ENCODE measurements at regions not wholly inside any gene's neighbourhood (a gene's known extent, or its start where the extent isn't known, plus 50 kb on each side); places are given as distances from the start of the nearest gene placed in this dataset.

GRCh38 chrX:125006704-125007103 is 313.0 kb upstream of the TEX13C start:
- Histone ChIP-seq H3K9ac (ENCODE audit: insufficient read depth, low read length, poor library complexity, severe bottlenecking) (no peak overlapping the region), H3K27me3 (ENCODE audit: control insufficient read depth in 2 of 2, insufficient read depth in 2 of 2, low read length in 2 of 2) (no peaks in the 10 kb centered on the region), H3K79me2 (ENCODE audit: insufficient read depth, low read length) (no peaks in the 10 kb centered on the region), H3K4me2 (replicated peaks; ENCODE audit: extremely low read depth, low read length, poor library complexity, severe bottlenecking) (no peak overlapping the region), H3K9me3 (replicated peaks in 1 of 2; ENCODE audit: control insufficient read depth in 1 of 2, insufficient read depth in 1 of 2, low read length in 2 of 2) (peaks cover 3 to 13% of the 10 kb centered on the region in 2 donors), H3K36me3 (replicated peaks in 1 of 2; ENCODE audit: control insufficient read depth in 1 of 2, insufficient read depth in 2 of 2, low read length in 2 of 2) (no peaks in the 10 kb centered on the region), H3K4me3 (replicated peaks in 1 of 3; ENCODE audit: low read depth in 2 of 3, low read length in 3 of 3) (no peak overlapping the region), H3K27ac (ENCODE audit: low read depth in 1 of 2, low read length in 2 of 2) (no peak overlapping the region), H4K20me1 (ENCODE audit: insufficient read depth, low read length) (no peaks in the 10 kb centered on the region), H3K4me1 (ENCODE audit: control insufficient read depth in 1 of 2, insufficient read depth in 2 of 2, low read length in 2 of 2) (no peaks in the 10 kb centered on the region), H2AFZ (ENCODE audit: insufficient read depth, low read depth, low read length, poor library complexity, severe bottlenecking) (no peak overlapping the region)
- H3K36me3 Mint-ChIP-seq: no peaks in the 10 kb centered on the region
- DNase-seq: no peak
- H3K27ac Mint-ChIP-seq: no peak overlapping the region
- intact Hi-C loops (cut with micrococcal nuclease): no loop called here
- peaks cover 0 to 3% (median 1%) of the 10 kb centered on the region in 3 donors for H3K27me3 Mint-ChIP-seq (ENCODE audit: low read depth in 3 of 3)
- H3K4me1 Mint-ChIP-seq: no peaks in the 10 kb centered on the region
- H3K4me3 Mint-ChIP-seq: no peak overlapping the region
- WGBS (ENCODE audit: insufficient coverage): 100% methylated on average over 1 of the region's 3 CpGs
- TF ChIP-seq CTCF (IDR thresholded peaks at IDR 0.05): no peak
- H3K9me3 Mint-ChIP-seq: peaks cover 0 to 14% (median 3%) of the 10 kb centered on the region in 7 donors

GRCh38 chrX:125012585-125012984 is 307.1 kb upstream of the TEX13C start:
- Mint-ChIP-seq H3K4me3 (no peak overlapping the region), H3K27ac (no peak overlapping the region), H3K36me3 (no peaks in the 10 kb centered on the region), H3K9me3 (peaks cover 0 to 8% (median 4%) of the 10 kb centered on the region in 7 donors), H3K27me3 (ENCODE audit: low read depth in 3 of 3) (peaks cover 0 to 3% (median 0%) of the 10 kb centered on the region in 3 donors), H3K4me1 (no peaks in the 10 kb centered on the region)
- Histone ChIP-seq H3K27me3 (ENCODE audit: control insufficient read depth in 2 of 2, insufficient read depth in 2 of 2, low read length in 2 of 2) (no peaks in the 10 kb centered on the region), H3K4me2 (replicated peaks; ENCODE audit: extremely low read depth, low read length, poor library complexity, severe bottlenecking) (no peak overlapping the region), H3K4me1 (ENCODE audit: control insufficient read depth in 1 of 2, insufficient read depth in 2 of 2, low read length in 2 of 2) (no peaks in the 10 kb centered on the region), H3K4me3 (replicated peaks in 1 of 3; ENCODE audit: low read depth in 2 of 3, low read length in 3 of 3) (no peak overlapping the region), H3K79me2 (ENCODE audit: insufficient read depth, low read length) (no peaks in the 10 kb centered on the region), H4K20me1 (ENCODE audit: insufficient read depth, low read length) (no peaks in the 10 kb centered on the region), H3K36me3 (replicated peaks in 1 of 2; ENCODE audit: control insufficient read depth in 1 of 2, insufficient read depth in 2 of 2, low read length in 2 of 2) (no peaks in the 10 kb centered on the region), H3K9ac (ENCODE audit: insufficient read depth, low read length, poor library complexity, severe bottlenecking) (no peak overlapping the region), H3K9me3 (replicated peaks in 1 of 2; ENCODE audit: control insufficient read depth in 1 of 2, insufficient read depth in 1 of 2, low read length in 2 of 2) (no peaks in the 10 kb centered on the region), H3K27ac (ENCODE audit: low read depth in 1 of 2, low read length in 2 of 2) (no peak overlapping the region), H2AFZ (ENCODE audit: insufficient read depth, low read depth, low read length, poor library complexity, severe bottlenecking) (no peak overlapping the region)
- intact Hi-C loops (cut with micrococcal nuclease): no loop called here
- no peak for TF ChIP-seq CTCF (IDR thresholded peaks at IDR 0.05)
- DNase-seq: no peak
- WGBS (ENCODE audit: insufficient coverage): no CpG with 5 or more reads among the region's 3 CpGs

All from CD14-positive monocyte (primary cell).